HepG2 (cell line): ENCODE measurements at regions not wholly inside any gene's neighbourhood (a gene's known extent, or its start where the extent isn't known, plus 50 kb on each side); places are given as distances from the start of the nearest gene placed in this dataset.

Source experiments
- MXD4 ChIP-seq: IDR thresholded peaks from 2 replicates; pipeline ENCODE4 v1.6.1; 2016; ENCODE audit warnings: mild to moderate bottlenecking, missing biosample characterization, missing genetic modification reagents
- TARDBP ChIP-seq: sonication (generic); formaldehyde crosslinking; IDR thresholded peaks from 2 replicates; pipeline ENCODE4 v1.8.0; 2022; ENCODE audit warnings: mild to moderate bottlenecking, missing genetic modification reagents
- ZBTB7A ChIP-seq: sonication (generic); formaldehyde crosslinking; IDR thresholded peaks from 2 replicates; pipeline ENCODE4 v1.8.0; 2022; ENCODE audit warnings: mild to moderate bottlenecking, missing genetic modification reagents
- ZFAT ChIP-seq: sonication (generic); formaldehyde crosslinking; conservative IDR thresholded peaks from 2 replicates; pipeline ENCODE4 v1.8.1; 2023; ENCODE audit warnings: missing genetic modification reagents, inconsistent platforms
- TF ChIP-seq, protein P1 (sequence below): sonication (generic); formaldehyde crosslinking; IDR thresholded peaks from 2 replicates; pipeline ENCODE4 v1.5.0; 2020; ENCODE audit warnings: mild to moderate bottlenecking, missing genetic modification reagents, borderline replicate concordance
- TF ChIP-seq, protein P2 (sequence below): sonication (generic); formaldehyde crosslinking; IDR thresholded peaks from 2 replicates; pipeline ENCODE4 v1.5.1; 2020; ENCODE audit warnings: mild to moderate bottlenecking, missing genetic modification reagents, borderline replicate concordance

DNA sequence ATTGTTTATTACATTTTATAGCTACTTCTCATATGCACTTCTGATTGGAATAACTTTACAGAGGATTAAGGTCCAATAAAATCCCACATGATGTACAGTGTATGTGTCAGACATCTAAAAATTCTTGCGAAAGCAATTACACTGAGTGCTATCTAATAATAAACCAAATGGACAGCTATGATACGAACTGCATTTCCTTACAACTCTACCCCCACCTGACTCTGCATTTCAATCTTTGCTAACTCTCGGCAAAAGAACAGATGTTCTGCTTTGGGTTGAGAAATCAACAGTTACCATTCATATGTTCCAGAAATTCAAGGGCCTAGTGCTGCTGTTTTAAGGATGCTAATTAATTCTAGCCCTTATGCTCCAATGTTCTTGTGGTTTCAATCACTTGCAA, 287.9 kb upstream of the NOCT start (continued):
- TF ChIP-seq, protein P1, sequence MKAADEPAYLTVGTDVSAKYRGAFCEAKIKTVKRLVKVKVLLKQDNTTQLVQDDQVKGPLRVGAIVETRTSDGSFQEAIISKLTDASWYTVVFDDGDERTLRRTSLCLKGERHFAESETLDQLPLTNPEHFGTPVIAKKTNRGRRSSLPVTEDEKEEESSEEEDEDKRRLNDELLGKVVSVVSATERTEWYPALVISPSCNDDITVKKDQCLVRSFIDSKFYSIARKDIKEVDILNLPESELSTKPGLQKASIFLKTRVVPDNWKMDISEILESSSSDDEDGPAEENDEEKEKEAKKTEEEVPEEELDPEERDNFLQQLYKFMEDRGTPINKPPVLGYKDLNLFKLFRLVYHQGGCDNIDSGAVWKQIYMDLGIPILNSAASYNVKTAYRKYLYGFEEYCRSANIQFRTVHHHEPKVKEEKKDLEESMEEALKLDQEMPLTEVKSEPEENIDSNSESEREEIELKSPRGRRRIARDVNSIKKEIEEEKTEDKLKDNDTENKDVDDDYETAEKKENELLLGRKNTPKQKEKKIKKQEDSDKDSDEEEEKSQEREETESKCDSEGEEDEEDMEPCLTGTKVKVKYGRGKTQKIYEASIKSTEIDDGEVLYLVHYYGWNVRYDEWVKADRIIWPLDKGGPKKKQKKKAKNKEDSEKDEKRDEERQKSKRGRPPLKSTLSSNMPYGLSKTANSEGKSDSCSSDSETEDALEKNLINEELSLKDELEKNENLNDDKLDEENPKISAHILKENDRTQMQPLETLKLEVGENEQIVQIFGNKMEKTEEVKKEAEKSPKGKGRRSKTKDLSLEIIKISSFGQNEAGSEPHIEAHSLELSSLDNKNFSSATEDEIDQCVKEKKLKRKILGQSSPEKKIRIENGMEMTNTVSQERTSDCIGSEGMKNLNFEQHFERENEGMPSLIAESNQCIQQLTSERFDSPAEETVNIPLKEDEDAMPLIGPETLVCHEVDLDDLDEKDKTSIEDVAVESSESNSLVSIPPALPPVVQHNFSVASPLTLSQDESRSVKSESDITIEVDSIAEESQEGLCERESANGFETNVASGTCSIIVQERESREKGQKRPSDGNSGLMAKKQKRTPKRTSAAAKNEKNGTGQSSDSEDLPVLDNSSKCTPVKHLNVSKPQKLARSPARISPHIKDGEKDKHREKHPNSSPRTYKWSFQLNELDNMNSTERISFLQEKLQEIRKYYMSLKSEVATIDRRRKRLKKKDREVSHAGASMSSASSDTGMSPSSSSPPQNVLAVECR, result no peak
- TF ChIP-seq MXD4 (CRISPR knock-in tag) (no peak), TARDBP (CRISPR knock-in tag) (no peak), ZFAT (CRISPR knock-in tag) (no peak), ZBTB7A (CRISPR knock-in tag) (no peak)
- TF ChIP-seq, protein P2, sequence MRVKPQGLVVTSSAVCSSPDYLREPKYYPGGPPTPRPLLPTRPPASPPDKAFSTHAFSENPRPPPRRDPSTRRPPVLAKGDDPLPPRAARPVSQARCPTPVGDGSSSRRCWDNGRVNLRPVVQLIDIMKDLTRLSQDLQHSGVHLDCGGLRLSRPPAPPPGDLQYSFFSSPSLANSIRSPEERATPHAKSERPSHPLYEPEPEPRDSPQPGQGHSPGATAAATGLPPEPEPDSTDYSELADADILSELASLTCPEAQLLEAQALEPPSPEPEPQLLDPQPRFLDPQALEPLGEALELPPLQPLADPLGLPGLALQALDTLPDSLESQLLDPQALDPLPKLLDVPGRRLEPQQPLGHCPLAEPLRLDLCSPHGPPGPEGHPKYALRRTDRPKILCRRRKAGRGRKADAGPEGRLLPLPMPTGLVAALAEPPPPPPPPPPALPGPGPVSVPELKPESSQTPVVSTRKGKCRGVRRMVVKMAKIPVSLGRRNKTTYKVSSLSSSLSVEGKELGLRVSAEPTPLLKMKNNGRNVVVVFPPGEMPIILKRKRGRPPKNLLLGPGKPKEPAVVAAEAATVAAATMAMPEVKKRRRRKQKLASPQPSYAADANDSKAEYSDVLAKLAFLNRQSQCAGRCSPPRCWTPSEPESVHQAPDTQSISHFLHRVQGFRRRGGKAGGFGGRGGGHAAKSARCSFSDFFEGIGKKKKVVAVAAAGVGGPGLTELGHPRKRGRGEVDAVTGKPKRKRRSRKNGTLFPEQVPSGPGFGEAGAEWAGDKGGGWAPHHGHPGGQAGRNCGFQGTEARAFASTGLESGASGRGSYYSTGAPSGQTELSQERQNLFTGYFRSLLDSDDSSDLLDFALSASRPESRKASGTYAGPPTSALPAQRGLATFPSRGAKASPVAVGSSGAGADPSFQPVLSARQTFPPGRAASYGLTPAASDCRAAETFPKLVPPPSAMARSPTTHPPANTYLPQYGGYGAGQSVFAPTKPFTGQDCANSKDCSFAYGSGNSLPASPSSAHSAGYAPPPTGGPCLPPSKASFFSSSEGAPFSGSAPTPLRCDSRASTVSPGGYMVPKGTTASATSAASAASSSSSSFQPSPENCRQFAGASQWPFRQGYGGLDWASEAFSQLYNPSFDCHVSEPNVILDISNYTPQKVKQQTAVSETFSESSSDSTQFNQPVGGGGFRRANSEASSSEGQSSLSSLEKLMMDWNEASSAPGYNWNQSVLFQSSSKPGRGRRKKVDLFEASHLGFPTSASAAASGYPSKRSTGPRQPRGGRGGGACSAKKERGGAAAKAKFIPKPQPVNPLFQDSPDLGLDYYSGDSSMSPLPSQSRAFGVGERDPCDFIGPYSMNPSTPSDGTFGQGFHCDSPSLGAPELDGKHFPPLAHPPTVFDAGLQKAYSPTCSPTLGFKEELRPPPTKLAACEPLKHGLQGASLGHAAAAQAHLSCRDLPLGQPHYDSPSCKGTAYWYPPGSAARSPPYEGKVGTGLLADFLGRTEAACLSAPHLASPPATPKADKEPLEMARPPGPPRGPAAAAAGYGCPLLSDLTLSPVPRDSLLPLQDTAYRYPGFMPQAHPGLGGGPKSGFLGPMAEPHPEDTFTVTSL (CRISPR knock-in tag), result no peak
- TF ChIP-seq, all 625 proteins: peak for 0
